K562 (cell line): ENCODE measurements at regions not wholly inside any gene's neighbourhood (a gene's known extent, or its start where the extent isn't known, plus 50 kb on each side); places are given as distances from the start of the nearest gene placed in this dataset.

Experiments used
- ATAC-seq: fragments of 200-7000 bp; cut with Tn5 transposase; 3 replicates; pipeline ENCODE4 v1.9.1; 2020; ENCODE audit warnings: moderate library complexity
- BruUV-seq: library from RNA; stranded (reverse); fragments of 400-500 nt; replicated peaks from 2 replicates; lab custom pipeline; 2021; lab: Mats Ljungman, UMichigan
- CTCF ChIA-PET: fragments of 300-600 bp; formaldehyde crosslinking; extraction: SDS; loops from one replicate; lab custom pipeline; 2021; ENCODE audit warnings: low intra/inter-chr PET ratio; lab: Yijun Ruan, JAX
- POLR2A ChIA-PET: fragments of 300-600, 350-650 bp; sonication (Branson Sonifier 250); formaldehyde crosslinking; extraction: SDS; loops from one replicate; lab custom pipeline; 2021; ENCODE audit warnings: antibody characterized with exemption, inconsistent platforms; lab: Yijun Ruan, JAX
- DNase-seq, 4 experiments: peaks; one replicate each; pipeline versions ENCODE4 v3.0.0 to v3.0.0-alpha.2; 2011 to 2018; ENCODE audit warnings: low spot score in 3 of 4, mixed read lengths in 3 of 4; ENCODE audit errors: extremely low read depth in 1 of 4
- FAIRE-seq: peaks from 2 replicates; lab custom pipeline; 2011; peaks lifted over from hg19 to GRCh38; lab: Jason Lieb, UNC
- H2AFZ ChIP-seq: 2 replicates; pipeline ENCODE4 v1.6.0; 2011; ENCODE audit warnings: low read depth, low read length, control low read depth, inconsistent platforms
- H3K27ac ChIP-seq: fragments of 200-600 bp; 3 replicates; pipeline ENCODE4 v1.8.0; 2011; ENCODE audit warnings: low read depth, mild to moderate bottlenecking, control low read depth, inconsistent platforms, low read length, moderate library complexity, mixed read lengths; ENCODE audit errors: extremely low read depth
- H3K27me3 ChIP-seq, 2 experiments: fragments of 300-600 bp in 1 of 2; 2 replicates in 1 of 2; 3 replicates in 1 of 2; pipeline versions ENCODE4 v1.6.0 to v1.8.0; 2011; ENCODE audit warnings: inconsistent platforms in 2 of 2, low read length in 2 of 2, mild to moderate bottlenecking in 1 of 2, mixed read lengths in 1 of 2, moderate library complexity in 1 of 2; ENCODE audit not compliant: control insufficient read depth in 2 of 2, insufficient read depth in 2 of 2
- H3K36me3 ChIP-seq: fragments of 300-600 bp; 3 replicates; pipeline ENCODE4 v1.8.0; 2011; ENCODE audit warnings: mild to moderate bottlenecking, low read length, inconsistent platforms; ENCODE audit not compliant: control insufficient read depth, insufficient read depth
- H3K4me1 ChIP-seq, 2 experiments: fragments of 200-600 bp in 1 of 2; replicated peaks in 1 of 2; 2 replicates in 1 of 2; 3 replicates in 1 of 2; pipeline versions ENCODE4 v1.5.1 to v1.8.0; 2011; ENCODE audit warnings: inconsistent platforms in 2 of 2, low read length in 2 of 2, mild to moderate bottlenecking in 1 of 2, mixed read lengths in 1 of 2, moderate library complexity in 1 of 2; ENCODE audit not compliant: control insufficient read depth in 2 of 2, insufficient read depth in 2 of 2
- H3K4me2 ChIP-seq: 2 replicates; pipeline ENCODE4 v1.6.1; 2011; ENCODE audit warnings: low read length, control low read depth, inconsistent platforms, mixed read lengths; ENCODE audit not compliant: insufficient read depth
- H3K4me3 ChIP-seq: fragments of 200-600 bp; sonication (generic), shearing (Covaris generic); 2 replicates; pipeline ENCODE4 v1.5.1; 2016; ENCODE audit warnings: control low read depth, inconsistent platforms
- H3K79me2 ChIP-seq: fragments of 200-600 bp; 3 replicates; pipeline ENCODE4 v1.8.0; 2011; ENCODE audit warnings: low read length, inconsistent platforms; ENCODE audit not compliant: control insufficient read depth, insufficient read depth
- H3K9ac ChIP-seq, 2 experiments: 2 replicates each; pipeline versions ENCODE4 v1.6.0 to v1.6.1; 2011; ENCODE audit warnings: low read depth in 2 of 2, low read length in 2 of 2, control low read depth in 1 of 2, inconsistent platforms in 1 of 2, mild to moderate bottlenecking in 1 of 2, mixed read lengths in 1 of 2; ENCODE audit not compliant: insufficient read depth in 1 of 2
- H3K9me1 ChIP-seq: one replicate; pipeline ENCODE4 v1.6.0; 2011; ENCODE audit warnings: inconsistent platforms, mild to moderate bottlenecking, low read length, moderate library complexity; ENCODE audit not compliant: control insufficient read depth, insufficient read depth
- H3K9me3 ChIP-seq: replicated peaks from 2 replicates; pipeline ENCODE4 v1.5.1; 2011; ENCODE audit warnings: low read depth, low read length, inconsistent platforms; ENCODE audit not compliant: control insufficient read depth, insufficient read depth
- H4K20me1 ChIP-seq: replicated peaks from 2 replicates; pipeline ENCODE4 v1.6.1; 2011; ENCODE audit warnings: low read length, inconsistent platforms, mixed read lengths; ENCODE audit not compliant: control insufficient read depth, insufficient read depth
- ERF ChIP-seq: fragments of 450-650 bp; formaldehyde crosslinking; IDR thresholded peaks from 2 replicates; pipeline ENCODE4 v1.4.0; 2020; ENCODE audit warnings: mild to moderate bottlenecking, mixed read lengths
- HNRNPUL1 ChIP-seq: fragments of 200-400 bp; formaldehyde crosslinking; IDR thresholded peaks from 2 replicates; pipeline ENCODE4 v1.6.1; 2017; ENCODE audit warnings: low read length
- SAFB ChIP-seq: fragments of 200-400 bp; formaldehyde crosslinking; IDR thresholded peaks from 2 replicates; pipeline ENCODE4 v1.6.1; 2017; ENCODE audit warnings: low read depth, low read length, borderline replicate concordance
- STAT6 ChIP-seq: sonication (generic); formaldehyde crosslinking; IDR thresholded peaks from 2 replicates; pipeline ENCODE4 v1.8.1; 2023; ENCODE audit warnings: mild to moderate bottlenecking, missing genetic modification reagents
- ZNF589 ChIP-seq: fragments of 200-800 bp; sonication (Bioruptor generic); IDR thresholded peaks from 2 replicates; pipeline ENCODE4 v1.6.1; 2016; ENCODE audit warnings: low read depth, missing genetic modification characterization, missing compliant biosample characterization
- WGBS: fragments of 100-300 bp; shearing (Covaris generic); methylation state at CpG from one replicate; pipeline ENCODE4 v1.1.6; 2016; ENCODE audit warnings: low coverage, mixed read lengths; ENCODE audit not compliant: insufficient coverage; ENCODE audit errors: missing lambda C conversion rate; 5-methylcytosine and 5-hydroxymethylcytosine counted together
- in situ Hi-C: fragments of 300-500 bp; cut with MboI; formaldehyde crosslinking; loops from 4 replicates; pipeline ENCODE4 v1.15.0; 2018; ENCODE audit warnings: inconsistent platforms, mixed read lengths
- intact Hi-C: fragments of 100-400 bp; cut with micrococcal nuclease; formaldehyde crosslinking; loops from 2 replicates; pipeline ENCODE4 v1.14.2; 2022

GRCh38 chr14:101495284-101495683, 66.0 kb upstream of the DIO3 start:
- no peak overlapping the region for H2AFZ ChIP-seq
- no peaks in the 10 kb centered on the region for H3K79me2 ChIP-seq
- ChIA-PET CTCF (no interaction called here), POLR2A (no interaction called here)
- H3K27ac ChIP-seq, result no peak overlapping the region
- BruUV-seq, result no TSS peak
- H3K36me3 ChIP-seq, result no peaks in the 10 kb centered on the region
- ATAC-seq (no peak), FAIRE-seq (no peak), DNase-seq (no peak)
- no peaks in the 10 kb centered on the region for H3K9me1 ChIP-seq
- WGBS, result 7% methylated on average over 3 of the region's 3 CpGs
- H3K27me3 ChIP-seq, result peaks cover 11 to 68% of the 10 kb centered on the region in 2 experiments
- H3K9me3 ChIP-seq, result no peaks in the 10 kb centered on the region
- no peak overlapping the region for H3K9ac ChIP-seq
- intact Hi-C loops, result no loop called here
- in situ Hi-C loops, result no loop called here
- no peaks in the 10 kb centered on the region for H4K20me1 ChIP-seq
- no peaks in the 10 kb centered on the region; a peak in 1 of 5 replicates for H3K4me1 ChIP-seq
- TF ChIP-seq ERF (CRISPR knock-in tag) (no peak), SAFB (no peak), ZNF589 (no peak), STAT6 (no peak), HNRNPUL1 (no peak)
- no peak overlapping the region for H3K4me3 ChIP-seq
- no peak overlapping the region for H3K4me2 ChIP-seq
